Urothelium cell line (cell line): ENCODE measurements at regions not wholly inside any gene's neighbourhood (a gene's known extent, or its start where the extent isn't known, plus 50 kb on each side); places are given as distances from the start of the nearest gene placed in this dataset.

Source experiments
- DNase-seq: peaks from one replicate; pipeline ENCODE4 v3.0.0; 2011; ENCODE audit warnings: low spot score, mixed read lengths
- FAIRE-seq: peaks from 2 replicates; lab custom pipeline; 2011; peaks lifted over from hg19 to GRCh38; lab: Jason Lieb, UNC

GRCh38 chr4:124331781-124332180, 380.8 kb downstream of the ANKRD50 start:
- FAIRE-seq (no peak), DNase-seq (no peak)

GRCh38 chr4:124333466-124333865, 379.1 kb downstream of the ANKRD50 start:
- FAIRE-seq (no peak), DNase-seq (no peak)

- FAIRE-seq (no peak), DNase-seq (peak; percentile 31)
Observed at GRCh38 chr4:124334119-124334518, 378.4 kb downstream of the ANKRD50 start.

GRCh38 chr4:124337874-124338273, 374.7 kb downstream of the ANKRD50 start:
- no peak for DNase-seq
- no peak for FAIRE-seq

GRCh38 chr4:124343661-124344171, 368.8 kb downstream of the ANKRD50 start:
- FAIRE-seq (no peak), DNase-seq (no peak)

- FAIRE-seq, result no peak
Observed at GRCh38 chr4:124372916-124373315, 339.6 kb downstream of the ANKRD50 start.

GRCh38 chr4:124386163-124386562, 326.4 kb downstream of the ANKRD50 start:
- DNase-seq (no peak), FAIRE-seq (no peak)

More at GRCh38 chr4:124372916-124373315, 339.6 kb downstream of the ANKRD50 start:
- no peak for DNase-seq

GRCh38 chr4:124386648-124387047, 325.9 kb downstream of the ANKRD50 start:
- FAIRE-seq (no peak), DNase-seq (no peak)

- FAIRE-seq, result no peak
- no peak for DNase-seq
Observed at GRCh38 chr4:124389591-124389990, 322.9 kb downstream of the ANKRD50 start.

GRCh38 chr4:124390861-124391260, 321.7 kb downstream of the ANKRD50 start:
- DNase-seq, result no peak
- no peak for FAIRE-seq

- DNase-seq, result no peak
- no peak for FAIRE-seq
Observed at GRCh38 chr4:124396333-124396732, 316.2 kb downstream of the ANKRD50 start.

- FAIRE-seq, result no peak
- no peak for DNase-seq
Observed at GRCh38 chr4:124401606-124402005, 310.9 kb downstream of the ANKRD50 start.

- FAIRE-seq (no peak), DNase-seq (no peak)
Observed at GRCh38 chr4:124409044-124409443, 303.5 kb downstream of the ANKRD50 start.

- DNase-seq, result no peak
- FAIRE-seq, result no peak
Observed at GRCh38 chr4:124414276-124415040, 298.1 kb downstream of the ANKRD50 start.

GRCh38 chr4:124415146-124415545, 297.4 kb downstream of the ANKRD50 start:
- no peak for FAIRE-seq
- DNase-seq, result no peak

- FAIRE-seq (no peak), DNase-seq (no peak)
Observed at GRCh38 chr4:124417371-124417770, 295.2 kb downstream of the ANKRD50 start.

- FAIRE-seq (no peak), DNase-seq (no peak)
Observed at GRCh38 chr4:124420166-124420695, 292.3 kb downstream of the ANKRD50 start.

- DNase-seq (no peak), FAIRE-seq (no peak)
Observed at GRCh38 chr4:124423160-124423559, 289.4 kb downstream of the ANKRD50 start.

GRCh38 chr4:124426279-124426678, 286.3 kb downstream of the ANKRD50 start:
- FAIRE-seq, result no peak
- no peak for DNase-seq

GRCh38 chr4:124427095-124427767, 285.3 kb downstream of the ANKRD50 start:
- DNase-seq (no peak), FAIRE-seq (no peak)

GRCh38 chr4:124428648-124429047, 283.9 kb downstream of the ANKRD50 start:
- DNase-seq (no peak), FAIRE-seq (no peak)

- FAIRE-seq (no peak), DNase-seq (no peak)
Observed at GRCh38 chr4:124429746-124430250, 282.7 kb downstream of the ANKRD50 start.
